Caco-2 (cell line): ENCODE measurements at regions not wholly inside any gene's neighbourhood (a gene's known extent, or its start where the extent isn't known, plus 50 kb on each side); places are given as distances from the start of the nearest gene placed in this dataset.

Experiments
- BruUV-seq: library from RNA; stranded (reverse); fragments of 400-500 nt; replicated peaks from 2 replicates; lab custom pipeline; 2021; lab: Mats Ljungman, UMichigan
- CTCF ChIA-PET: fragments of 300-600 bp; sonication (Branson Sonifier 250); formaldehyde crosslinking; loops from one replicate; lab custom pipeline; 2022; ENCODE audit warnings: antibody characterized with exemption; lab: Charles Lee
- POLR2A ChIA-PET: fragments of 300-600 bp; sonication (Branson Sonifier 250); formaldehyde crosslinking; loops from one replicate; lab custom pipeline; 2022; ENCODE audit warnings: antibody characterized with exemption; lab: Charles Lee
- DNase-seq, 2 experiments: peaks; one replicate each; pipeline versions ENCODE4 v3.0.0 to v3.0.0-alpha.2; 2020 to 2022
- H3K27me3 ChIP-seq: replicated peaks from 2 replicates; pipeline ENCODE4 v1.6.0; 2011; ENCODE audit warnings: low read length; ENCODE audit not compliant: control insufficient read depth, insufficient read depth
- H3K36me3 ChIP-seq: 2 replicates; pipeline ENCODE4 v1.5.1; 2011; ENCODE audit warnings: low read length; ENCODE audit not compliant: control insufficient read depth, insufficient read depth
- H3K4me1 ChIP-seq: fragments of 250-450 bp; sonication (Bioruptor Pico); 2 replicates; pipeline ENCODE4 v1.5.1; 2020; ENCODE audit warnings: mild to moderate bottlenecking
- H3K4me3 ChIP-seq: 2 replicates; pipeline ENCODE4 v1.5.1; 2011; ENCODE audit warnings: low read depth, mild to moderate bottlenecking, control low read depth, low read length
- H3K9me3 ChIP-seq: fragments of 250-450 bp; sonication (Bioruptor Pico); 2 replicates; pipeline ENCODE4 v1.5.1; 2020; ENCODE audit warnings: mild to moderate bottlenecking, moderate library complexity
- H3K27ac Mint-ChIP-seq: one replicate; pipeline ENCODE4 v1.8.0; 2022; ENCODE audit warnings: mixed read lengths; ENCODE audit not compliant: unreplicated experiment
- H3K27me3 Mint-ChIP-seq: one replicate; pipeline ENCODE4 v1.8.0; 2022; ENCODE audit warnings: mixed read lengths; ENCODE audit not compliant: insufficient read depth, unreplicated experiment
- H3K36me3 Mint-ChIP-seq: one replicate; pipeline ENCODE4 v1.8.0; 2022; ENCODE audit warnings: mild to moderate bottlenecking, mixed read lengths; ENCODE audit not compliant: insufficient read depth, unreplicated experiment
- H3K4me1 Mint-ChIP-seq: one replicate; pipeline ENCODE4 v1.8.0; 2022; ENCODE audit warnings: low read depth, mixed read lengths; ENCODE audit not compliant: unreplicated experiment
- H3K4me3 Mint-ChIP-seq: one replicate; pipeline ENCODE4 v1.8.0; 2022; ENCODE audit warnings: mild to moderate bottlenecking, moderate library complexity, mixed read lengths; ENCODE audit not compliant: unreplicated experiment
- H3K9me3 Mint-ChIP-seq: one replicate; pipeline ENCODE4 v1.8.0; 2022; ENCODE audit warnings: mixed read lengths; ENCODE audit not compliant: unreplicated experiment
- CTCF ChIP-seq, 2 experiments: fragments of 200-600 bp in 1 of 2; IDR thresholded peaks; 1 replicate in 1 of 2; 2 replicates in 1 of 2; pipeline versions ENCODE4 v1.5.1 to v1.8.0; 2011 to 2022; ENCODE audit warnings: antibody characterized with exemption in 1 of 2, control low read depth in 1 of 2, inconsistent platforms in 1 of 2, low read depth in 1 of 2, low read length in 1 of 2, mild to moderate bottlenecking in 1 of 2, moderate library complexity in 1 of 2; ENCODE audit not compliant: insufficient read depth in 1 of 2, severe bottlenecking in 1 of 2, unreplicated experiment in 1 of 2
- intact Hi-C: fragments of 100-400 bp; cut with micrococcal nuclease; formaldehyde crosslinking; loops from one replicate; pipeline ENCODE4 v1.10.0; 2022; ENCODE audit not compliant: unreplicated experiment

- Mint-ChIP-seq H3K4me1 (no peaks in the 10 kb centered on the region), H3K36me3 (no peaks in the 10 kb centered on the region), H3K9me3 (no peaks in the 10 kb centered on the region), H3K27me3 (no peaks in the 10 kb centered on the region), H3K4me3 (no peak overlapping the region), H3K27ac (no peak overlapping the region)
- H3K36me3 ChIP-seq, result no peaks in the 10 kb centered on the region
- no peaks in the 10 kb centered on the region for H3K4me1 ChIP-seq
- intact Hi-C loops, result no loop called here
- BruUV-seq, result no TSS peak
- H3K27me3 ChIP-seq, result no peaks in the 10 kb centered on the region
- no peak overlapping the region for H3K4me3 ChIP-seq
- no peak for TF ChIP-seq CTCF (IDR thresholded peaks at IDR 0.05; ENCODE audit: insufficient read depth in 1 of 2, low read depth in 1 of 2, low read length in 1 of 2, severe bottlenecking in 1 of 2, unreplicated experiment in 1 of 2)
- CTCF ChIA-PET, result no interaction called here
- no peaks in the 10 kb centered on the region for H3K9me3 ChIP-seq
- POLR2A ChIA-PET, result no interaction called here
- DNase-seq, result no peak
Measured at GRCh38 chr4:123159479-123159878, 237.1 kb upstream of the NUDT6 start.

- Histone ChIP-seq H3K4me1 (no peaks in the 10 kb centered on the region), H3K9me3 (no peaks in the 10 kb centered on the region), H3K27me3 (no peaks in the 10 kb centered on the region), H3K36me3 (no peaks in the 10 kb centered on the region), H3K4me3 (no peak overlapping the region)
- no peak overlapping the region for H3K4me3 Mint-ChIP-seq
- CTCF ChIA-PET, result no interaction called here
- intact Hi-C loops, result no loop called here
- H3K27ac Mint-ChIP-seq, result no peak overlapping the region
- no peaks in the 10 kb centered on the region for H3K4me1 Mint-ChIP-seq
- BruUV-seq, result no TSS peak
- no peaks in the 10 kb centered on the region for H3K9me3 Mint-ChIP-seq
- no peak for TF ChIP-seq CTCF (IDR thresholded peaks at IDR 0.05; ENCODE audit: insufficient read depth in 1 of 2, low read depth in 1 of 2, low read length in 1 of 2, severe bottlenecking in 1 of 2, unreplicated experiment in 1 of 2)
- no peaks in the 10 kb centered on the region for H3K36me3 Mint-ChIP-seq
- POLR2A ChIA-PET, result no interaction called here
- H3K27me3 Mint-ChIP-seq, result no peaks in the 10 kb centered on the region
- DNase-seq, result no peak
Measured at GRCh38 chr4:123162859-123163258, 233.7 kb upstream of the SPRY1 start.

- no peak for DNase-seq
- H3K9me3 ChIP-seq, result no peaks in the 10 kb centered on the region
- H3K27ac Mint-ChIP-seq, result no peak overlapping the region
- H3K4me3 Mint-ChIP-seq, result no peak overlapping the region
- ChIA-PET POLR2A (no interaction called here), CTCF (no interaction called here)
- H3K4me3 ChIP-seq, result no peak overlapping the region
- no peaks in the 10 kb centered on the region for H3K9me3 Mint-ChIP-seq
- H3K36me3 ChIP-seq, result no peaks in the 10 kb centered on the region
- no peaks in the 10 kb centered on the region for H3K4me1 Mint-ChIP-seq
- no peaks in the 10 kb centered on the region for H3K4me1 ChIP-seq
- H3K27me3 ChIP-seq, result no peaks in the 10 kb centered on the region
- H3K27me3 Mint-ChIP-seq, result no peaks in the 10 kb centered on the region
- TF ChIP-seq CTCF (IDR thresholded peaks at IDR 0.05; ENCODE audit: insufficient read depth in 1 of 2, low read depth in 1 of 2, low read length in 1 of 2, severe bottlenecking in 1 of 2, unreplicated experiment in 1 of 2), result no peak
- intact Hi-C loops, result no loop called here
- H3K36me3 Mint-ChIP-seq, result no peaks in the 10 kb centered on the region
- BruUV-seq, result no TSS peak
Measured at GRCh38 chr4:123163501-123163900, 233.1 kb upstream of the SPRY1 start.
